ENCODE measurements at regions not wholly inside any gene's neighbourhood (a gene's known extent, or its start where the extent isn't known, plus 50 kb on each side); places are given as distances from the start of the nearest gene placed in this dataset.
"Not testable (repeated sequence)": the region's sequence is repeated elsewhere in the genome, so short reads cannot be mapped to it uniquely, and the experiment has no call there.

DNA sequence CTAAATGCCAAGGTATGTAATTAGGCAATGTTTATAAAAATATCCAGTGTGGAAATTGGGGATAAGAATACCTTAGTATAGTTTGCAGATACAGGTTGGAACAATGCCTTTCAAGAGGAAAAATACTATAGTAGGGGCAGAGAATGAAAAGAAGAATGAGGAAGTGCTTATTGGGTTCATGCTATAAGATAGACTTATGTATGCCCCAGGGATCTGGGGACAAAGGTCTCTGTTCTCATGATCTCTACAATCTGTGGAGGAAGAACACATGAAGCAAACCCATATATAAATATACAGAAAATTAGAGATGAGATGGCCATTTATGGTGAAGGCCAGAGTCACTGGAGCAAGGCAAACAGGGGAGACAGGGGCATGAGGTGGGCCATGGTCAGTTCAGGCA lies 106.5 kb upstream of the DAB2 start:
- in situ Hi-C loops (cut with MboI; ENCODE audit: low pct_ligation_motif_present in 1 of 4, low pct_unique_long_range_greater_than_20kb in 1 of 4, low sequenced_read_pairs in 3 of 4) = no loop called here
- no peaks in the 10 kb centered on the region for H3K27me3 ChIP-seq
- TF ChIP-seq POLR2AphosphoS5 (IDR thresholded peaks at IDR 0.05) (no peak), EP300 (IDR thresholded peaks at IDR 0.05; ENCODE audit: low read depth) (no peak), POLR2A (IDR thresholded peaks at IDR 0.05) (no peak)
- TF ChIP-seq, protein P1, sequence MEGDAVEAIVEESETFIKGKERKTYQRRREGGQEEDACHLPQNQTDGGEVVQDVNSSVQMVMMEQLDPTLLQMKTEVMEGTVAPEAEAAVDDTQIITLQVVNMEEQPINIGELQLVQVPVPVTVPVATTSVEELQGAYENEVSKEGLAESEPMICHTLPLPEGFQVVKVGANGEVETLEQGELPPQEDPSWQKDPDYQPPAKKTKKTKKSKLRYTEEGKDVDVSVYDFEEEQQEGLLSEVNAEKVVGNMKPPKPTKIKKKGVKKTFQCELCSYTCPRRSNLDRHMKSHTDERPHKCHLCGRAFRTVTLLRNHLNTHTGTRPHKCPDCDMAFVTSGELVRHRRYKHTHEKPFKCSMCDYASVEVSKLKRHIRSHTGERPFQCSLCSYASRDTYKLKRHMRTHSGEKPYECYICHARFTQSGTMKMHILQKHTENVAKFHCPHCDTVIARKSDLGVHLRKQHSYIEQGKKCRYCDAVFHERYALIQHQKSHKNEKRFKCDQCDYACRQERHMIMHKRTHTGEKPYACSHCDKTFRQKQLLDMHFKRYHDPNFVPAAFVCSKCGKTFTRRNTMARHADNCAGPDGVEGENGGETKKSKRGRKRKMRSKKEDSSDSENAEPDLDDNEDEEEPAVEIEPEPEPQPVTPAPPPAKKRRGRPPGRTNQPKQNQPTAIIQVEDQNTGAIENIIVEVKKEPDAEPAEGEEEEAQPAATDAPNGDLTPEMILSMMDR (IDR thresholded peaks at IDR 0.05) = no peak
- no peak overlapping the region for H3K4me3 ChIP-seq
- H3K27ac ChIP-seq = no peak overlapping the region
- DNase-seq = no peak
- H3K36me3 ChIP-seq = no peaks in the 10 kb centered on the region
- no peaks in the 10 kb centered on the region for H3K9me3 ChIP-seq
- H3K4me1 ChIP-seq = peaks cover 0 to 23% (median 9%) of the 10 kb centered on the region in 4 donors
- intact Hi-C loops (cut with DNase I; ENCODE audit: low total_unique reads) = no loop called here

DNA sequence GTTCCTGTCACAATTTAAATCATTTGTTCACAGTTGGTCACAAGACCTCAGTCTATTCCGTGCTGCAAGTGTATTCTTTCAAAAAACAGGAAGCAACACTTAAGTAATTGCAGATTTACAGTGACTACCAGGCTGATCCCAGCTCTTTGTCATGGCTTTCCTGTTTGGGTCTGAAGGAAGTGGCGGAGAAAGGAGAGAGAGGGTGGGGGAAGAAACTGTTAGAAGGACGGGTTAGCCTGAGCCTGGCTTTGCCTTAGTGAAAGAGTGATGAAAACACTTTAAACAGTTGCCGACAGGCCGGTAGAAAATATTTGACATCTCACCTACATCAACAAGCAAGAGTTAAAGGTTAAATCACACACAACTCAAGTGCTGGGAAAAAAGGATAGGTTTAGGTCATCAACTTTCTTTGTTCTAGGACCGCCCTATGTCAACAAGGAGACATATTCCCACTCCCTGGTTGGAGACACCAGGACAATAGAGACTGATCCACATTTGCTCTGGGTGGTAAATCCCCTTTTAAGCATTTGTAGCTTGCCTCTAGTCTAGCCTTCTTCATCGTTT lies 102.2 kb upstream of the DAB2 start:
- Histone ChIP-seq H3K9me3 (no peaks in the 10 kb centered on the region), H3K27me3 (no peaks in the 10 kb centered on the region), H3K4me3 (no peak overlapping the region), H3K4me1 (peaks cover 0 to 45% (median 17%) of the 10 kb centered on the region in 4 donors), H3K27ac (peak overlapping the region; percentile 54 to 71 (median 66)), H3K36me3 (no peaks in the 10 kb centered on the region)
- in situ Hi-C loops (cut with MboI; ENCODE audit: low pct_ligation_motif_present in 1 of 4, low pct_unique_long_range_greater_than_20kb in 1 of 4, low sequenced_read_pairs in 3 of 4) (no loop called here), intact Hi-C loops (cut with DNase I; ENCODE audit: low total_unique reads) (no loop called here)
- DNase-seq = no peak
- WGBS, 2 donors (ENCODE audit: low coverage in 1 of 2) = 30 to 32% methylated on average over 3 to 7 of the region's 7 CpGs
- TF ChIP-seq, protein P1 (IDR thresholded peaks at IDR 0.05) = no peak
- TF ChIP-seq POLR2A (IDR thresholded peaks at IDR 0.05) = no peak
- no peak for TF ChIP-seq EP300 (IDR thresholded peaks at IDR 0.05; ENCODE audit: low read depth)
- TF ChIP-seq POLR2AphosphoS5 (IDR thresholded peaks at IDR 0.05) = no peak

DNA sequence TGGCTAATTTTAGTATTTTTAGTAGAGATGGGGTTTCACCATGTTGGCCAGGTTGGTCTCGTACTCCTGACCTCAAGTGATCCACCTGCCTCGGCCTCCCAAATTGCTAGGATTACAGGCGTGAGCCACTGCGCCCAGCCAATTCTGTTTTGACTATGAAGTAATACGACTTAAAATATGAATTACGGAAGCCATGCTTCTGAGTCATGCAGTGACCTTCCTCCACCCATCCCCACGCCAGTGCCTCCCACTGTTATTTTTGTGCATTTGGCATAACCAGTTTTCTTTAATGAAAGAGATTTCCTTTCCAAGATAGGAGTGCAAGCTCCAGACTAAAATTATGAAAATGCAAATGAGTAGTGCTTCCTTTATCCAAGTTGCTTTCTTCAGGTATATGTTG lies 101.0 kb upstream of the DAB2 start:
- in situ Hi-C loops (cut with MboI; ENCODE audit: low pct_ligation_motif_present in 1 of 4, low pct_unique_long_range_greater_than_20kb in 1 of 4, low sequenced_read_pairs in 3 of 4); intact Hi-C loops (cut with DNase I; ENCODE audit: low total_unique reads); H3K36me3 ChIP-seq; H3K9me3 ChIP-seq; DNase-seq; H3K27me3 ChIP-seq; H3K4me3 ChIP-seq: not testable (repeated sequence)
- Histone ChIP-seq H3K27ac (peak overlapping the region; percentile 54 to 71 (median 66)), H3K4me1 (peaks cover 0 to 37% (median 17%) of the 10 kb centered on the region in 4 donors)
- 71% methylated on average over 7 of the region's 7 CpGs; no CpG with 5 or more reads in 1 of the 2 donors for WGBS, 2 donors (ENCODE audit: low coverage in 1 of 2)

DNA sequence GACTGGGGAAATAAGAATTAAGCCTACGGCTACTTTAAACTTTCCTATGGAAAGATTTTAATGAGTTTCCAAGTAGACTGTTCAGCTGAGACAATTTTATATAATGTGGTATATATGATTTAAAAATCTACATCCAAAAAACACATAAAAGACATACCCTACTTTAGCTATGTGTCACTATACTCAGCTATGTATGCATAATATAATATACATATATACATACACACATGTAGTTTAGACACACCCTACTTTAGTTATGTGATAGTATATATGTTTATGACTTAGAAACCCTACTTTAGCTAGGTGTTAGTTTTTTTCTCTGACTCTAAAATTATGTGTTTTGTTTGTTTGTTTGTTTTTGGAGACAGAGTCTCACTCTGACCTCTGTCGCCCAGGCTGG lies 100.5 kb upstream of the DAB2 start:
- intact Hi-C loops (cut with DNase I; ENCODE audit: low total_unique reads) = no loop called here
- Histone ChIP-seq H3K27ac (peak overlapping the region in 3 of 4 donors; percentile 39 to 71 (median 62)), H3K9me3 (no peaks in the 10 kb centered on the region), H3K4me3 (no peak overlapping the region), H3K36me3 (no peaks in the 10 kb centered on the region), H3K4me1 (peaks cover 0 to 37% (median 17%) of the 10 kb centered on the region in 4 donors), H3K27me3 (no peaks in the 10 kb centered on the region)
- in situ Hi-C loops (cut with MboI; ENCODE audit: low pct_ligation_motif_present in 1 of 4, low pct_unique_long_range_greater_than_20kb in 1 of 4, low sequenced_read_pairs in 3 of 4) = no loop called here
- no peak for DNase-seq
- TF ChIP-seq EP300 (IDR thresholded peaks at IDR 0.05; ENCODE audit: low read depth) = no peak
- no peak for TF ChIP-seq POLR2A (IDR thresholded peaks at IDR 0.05)
- no peak for TF ChIP-seq POLR2AphosphoS5 (IDR thresholded peaks at IDR 0.05)
- TF ChIP-seq, protein P1 (IDR thresholded peaks at IDR 0.05) = no peak
- WGBS, 2 donors (ENCODE audit: low coverage in 1 of 2) = 48 to 76% methylated on average over 2 of the region's 2 CpGs

DNA sequence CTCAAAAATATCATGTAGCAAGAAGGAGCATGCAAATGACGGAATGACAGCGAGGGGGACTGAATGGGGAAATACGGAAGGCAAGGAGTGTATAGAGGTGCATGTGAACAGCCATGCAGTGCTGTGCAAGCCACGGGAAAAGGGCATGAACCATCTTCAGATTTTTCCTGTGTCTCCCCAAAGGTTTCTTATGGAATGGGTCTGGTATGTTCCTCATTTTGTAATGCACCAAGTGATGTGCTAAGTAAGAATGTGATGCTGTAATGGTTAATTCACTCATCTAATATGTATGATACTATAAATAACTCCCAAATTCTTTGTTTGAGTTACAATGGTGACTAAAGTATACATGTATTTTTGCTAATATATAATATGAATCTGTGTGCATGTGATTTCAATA lies 99.0 kb upstream of the DAB2 start:
- H3K9me3 ChIP-seq = no peaks in the 10 kb centered on the region
- 83 to 86% methylated on average over 4 of the region's 4 CpGs for WGBS, 2 donors (ENCODE audit: low coverage in 1 of 2)
- intact Hi-C loops (cut with DNase I; ENCODE audit: low total_unique reads) = no loop called here
- H3K36me3 ChIP-seq = no peaks in the 10 kb centered on the region
- TF ChIP-seq, protein P1 (IDR thresholded peaks at IDR 0.05) = no peak
- no peak for TF ChIP-seq EP300 (IDR thresholded peaks at IDR 0.05; ENCODE audit: low read depth)
- TF ChIP-seq POLR2A (IDR thresholded peaks at IDR 0.05) = no peak
- no peak for TF ChIP-seq POLR2AphosphoS5 (IDR thresholded peaks at IDR 0.05)
- DNase-seq = no peak
- in situ Hi-C loops (cut with MboI; ENCODE audit: low pct_ligation_motif_present in 1 of 4, low pct_unique_long_range_greater_than_20kb in 1 of 4, low sequenced_read_pairs in 3 of 4) = no loop called here
- H3K27me3 ChIP-seq = no peaks in the 10 kb centered on the region
- no peak overlapping the region for H3K4me3 ChIP-seq
- H3K27ac ChIP-seq = no peak overlapping the region
- H3K4me1 ChIP-seq = peaks cover 0 to 51% (median 23%) of the 10 kb centered on the region in 4 donors

Measured in transverse colon (tissue), 4 donors.